ENCODE measurements at regions not wholly inside any gene's neighbourhood (a gene's known extent, or its start where the extent isn't known, plus 50 kb on each side); places are given as distances from the start of the nearest gene placed in this dataset.
"Not testable (repeated sequence)": the region's sequence is repeated elsewhere in the genome, so short reads cannot be mapped to it uniquely, and the experiment has no call there.

DNA sequence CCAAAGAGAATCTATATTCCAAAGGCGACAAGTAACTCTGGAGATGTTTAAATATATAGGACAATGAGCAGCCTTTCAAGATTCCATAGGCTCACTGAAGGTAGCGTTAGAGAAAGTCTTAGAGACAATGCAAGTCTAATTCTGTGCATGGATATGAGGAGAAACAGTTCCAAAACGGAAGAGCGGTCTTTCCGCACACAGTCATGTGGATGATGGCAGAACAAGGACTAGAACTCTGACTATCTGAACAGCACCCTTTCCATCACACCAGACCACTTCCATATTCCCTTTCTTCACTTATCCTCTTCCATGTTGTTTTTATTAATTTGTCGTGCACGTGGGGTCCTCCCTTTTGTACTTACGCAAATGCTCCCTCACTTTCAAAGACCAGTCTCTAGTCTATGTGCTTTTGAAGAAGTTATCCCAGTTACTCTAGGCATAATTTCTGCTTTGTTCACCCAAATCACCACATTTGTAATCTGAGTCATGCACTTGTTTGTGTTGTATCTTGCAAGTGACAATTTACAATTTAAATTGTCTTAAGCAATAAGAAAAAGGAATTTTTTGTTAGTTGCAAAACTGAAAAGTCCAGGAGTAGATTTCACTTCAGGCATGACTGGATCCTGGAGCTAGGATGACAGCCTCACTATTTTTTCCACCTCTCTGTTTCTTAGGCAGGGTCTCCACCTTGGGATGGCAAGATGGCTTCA is 116.0 kb upstream of the ADRA1B start:
- no peak for DNase-seq

DNA sequence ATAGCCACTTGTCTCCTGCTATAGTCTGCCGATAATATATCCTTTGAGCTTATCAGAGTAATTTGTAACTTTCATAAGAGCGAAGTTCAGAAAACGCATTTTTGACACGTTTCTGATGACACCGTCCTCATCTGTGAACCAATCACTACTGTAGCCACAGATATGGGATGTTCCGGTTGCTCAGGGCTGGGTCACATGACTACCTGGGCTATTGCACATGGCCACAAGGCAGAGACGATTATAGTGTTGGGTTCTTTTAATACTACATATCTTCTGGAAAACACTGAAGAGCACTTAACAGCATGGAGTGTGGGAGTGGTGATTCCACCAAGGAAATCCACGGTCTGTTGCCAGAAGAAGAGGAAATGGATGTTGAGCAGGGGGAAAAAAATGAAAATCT is 115.0 kb upstream of the ADRA1B start:
- DNase-seq, result no peak

DNA sequence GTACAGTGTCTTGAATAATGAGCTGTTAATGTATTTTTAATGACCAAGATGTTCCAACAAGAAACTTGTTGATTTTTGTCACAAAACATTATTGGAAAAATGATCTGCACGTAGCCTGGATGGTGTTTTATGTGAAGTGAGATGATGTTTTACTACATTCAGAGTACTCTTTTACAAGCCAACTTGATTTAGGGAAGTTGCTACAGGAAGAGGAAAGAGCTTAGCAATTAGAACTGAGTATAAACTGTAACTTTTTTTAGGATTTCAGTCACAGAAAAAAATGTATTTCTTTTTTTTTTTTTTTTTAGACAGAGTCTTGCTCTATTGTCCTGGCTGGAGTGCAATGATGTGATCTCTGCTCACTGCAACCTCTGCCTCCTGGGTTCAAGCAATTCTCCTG is 113.6 kb upstream of the ADRA1B start:
- no peak for DNase-seq

DNA sequence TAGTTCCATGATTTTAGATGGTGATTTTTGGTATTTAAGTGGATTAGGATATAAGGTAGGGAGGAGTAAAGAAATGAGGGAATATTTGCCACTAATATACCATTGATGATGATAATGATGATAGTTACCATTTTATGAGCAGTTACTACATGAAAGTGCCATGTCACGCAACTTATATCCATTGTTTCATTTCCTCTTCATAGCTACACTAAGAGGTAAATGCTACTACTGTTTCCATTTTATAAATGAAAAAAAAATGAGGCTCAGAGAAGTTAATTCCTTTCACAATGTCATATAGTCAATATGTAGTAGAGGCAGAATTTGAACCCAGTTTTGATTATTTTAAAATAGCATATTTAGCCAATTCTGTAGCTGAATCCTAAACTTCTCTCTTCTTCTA is 112.2 kb upstream of the ADRA1B start:
- DNase-seq, result no peak

DNA sequence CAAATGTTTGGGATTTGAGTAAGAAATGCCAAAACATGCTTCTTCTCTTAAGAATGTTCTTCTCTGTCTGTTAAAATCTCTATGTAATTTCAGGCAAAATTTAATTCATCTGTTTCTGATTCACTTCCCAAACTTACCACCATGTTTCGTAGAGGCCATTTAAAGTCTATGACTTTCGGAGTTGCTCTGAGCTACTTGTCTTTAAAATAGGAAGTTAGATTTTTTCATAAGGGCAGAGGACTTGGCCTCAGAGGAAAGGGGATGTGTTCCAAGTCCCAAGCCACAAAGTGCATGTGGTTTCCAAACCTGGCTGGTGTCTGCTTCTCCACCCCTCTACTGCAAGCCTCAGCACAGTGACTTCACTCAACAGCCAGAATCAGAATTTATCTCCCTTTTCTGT is 111.3 kb upstream of the ADRA1B start:
- DNase-seq, result no peak

DNA sequence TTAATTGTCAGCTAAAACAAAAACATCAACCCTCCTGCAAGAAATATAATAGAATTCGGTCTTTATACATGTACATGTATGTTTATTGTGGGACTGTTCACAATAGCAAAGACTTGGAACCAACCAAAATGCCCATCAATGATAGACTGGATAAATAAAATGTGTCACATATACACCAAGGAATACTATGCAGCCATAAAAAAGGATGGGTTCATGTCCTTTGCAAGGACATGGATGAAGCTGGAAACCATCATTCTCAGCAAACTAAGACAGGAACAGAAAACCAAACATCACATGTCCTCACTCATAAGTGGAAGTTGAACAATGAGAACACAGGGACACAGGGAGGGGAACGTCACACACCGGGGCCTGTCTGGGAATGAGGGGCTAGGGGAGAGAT is 109.1 kb upstream of the ADRA1B start:
- not testable (repeated sequence) for DNase-seq

DNA sequence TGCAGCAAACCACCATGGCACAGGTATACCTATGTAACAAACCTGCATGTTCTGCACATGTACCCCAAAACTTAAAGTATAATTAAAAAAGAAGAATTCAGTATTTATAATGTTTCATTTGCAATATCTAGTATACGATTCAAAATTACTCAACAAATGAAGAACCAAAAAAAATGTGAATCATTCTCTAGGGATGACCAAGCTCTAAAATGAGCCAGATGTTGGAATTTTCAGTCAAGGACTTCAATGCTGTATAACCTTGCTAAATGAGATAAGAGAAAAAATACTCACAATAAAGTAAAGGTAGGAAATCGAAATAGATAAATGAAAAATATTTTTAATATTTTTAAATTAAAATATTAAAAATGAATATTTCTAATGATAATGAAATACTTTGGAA is 108.7 kb upstream of the ADRA1B start:
- no peak for DNase-seq

DNA sequence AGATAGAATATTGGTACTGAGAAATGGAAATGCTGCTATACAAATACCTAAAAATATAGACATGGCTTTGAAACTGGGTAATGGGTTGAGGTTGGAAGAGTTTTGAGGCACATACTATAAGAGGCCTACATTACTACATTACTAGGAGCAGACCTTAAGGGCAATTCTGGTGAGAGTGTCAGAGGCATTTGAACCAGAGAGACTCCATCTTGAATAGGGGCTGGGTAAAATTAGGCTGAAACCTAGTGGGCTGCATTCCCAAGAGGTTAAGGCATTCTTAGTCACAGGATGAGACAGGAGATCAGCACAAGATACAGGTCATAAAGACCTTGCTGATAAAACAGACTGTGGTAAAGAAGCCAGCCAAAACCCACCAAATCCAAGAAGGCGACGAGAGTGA is 104.6 kb upstream of the ADRA1B start:
- no peak for DNase-seq

DNA sequence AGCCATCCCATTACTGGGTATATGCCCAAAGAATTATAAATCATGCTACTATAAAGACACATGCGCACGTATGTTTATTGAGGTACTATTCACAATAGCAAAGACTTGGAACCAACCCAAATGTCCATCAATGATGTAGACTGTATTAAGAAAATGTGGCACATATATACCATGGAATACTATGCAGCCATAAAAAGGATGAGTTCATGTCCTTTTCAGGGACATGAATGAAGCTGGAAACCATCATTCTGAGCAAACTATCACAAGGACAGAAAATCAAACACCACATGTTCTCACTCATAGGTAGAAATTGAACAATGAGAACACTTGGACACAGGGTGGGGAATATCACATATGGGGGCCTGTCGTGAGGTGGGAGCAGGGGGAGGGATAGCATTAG is 103.5 kb upstream of the ADRA1B start:
- not testable (repeated sequence) for DNase-seq

DNA sequence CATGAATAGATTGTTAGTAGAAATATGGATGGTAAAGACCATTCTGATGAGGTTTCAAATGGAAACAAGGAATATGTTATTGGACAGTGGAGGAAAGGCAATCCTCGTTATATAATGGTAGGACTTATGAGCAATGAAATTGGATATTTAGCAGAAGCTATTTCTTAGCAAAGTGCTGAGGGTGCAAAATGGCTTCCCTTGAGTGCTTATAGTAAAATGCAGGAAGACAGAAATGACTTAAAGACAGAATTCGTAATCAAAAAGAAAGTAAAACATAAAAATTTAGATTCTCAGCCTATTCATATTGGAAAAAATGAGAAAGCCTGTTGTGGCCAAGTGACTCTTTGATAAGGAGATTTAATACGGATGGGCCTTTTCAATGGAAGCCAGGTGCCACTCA is 102.1 kb upstream of the ADRA1B start:
- DNase-seq, result no peak

DNA sequence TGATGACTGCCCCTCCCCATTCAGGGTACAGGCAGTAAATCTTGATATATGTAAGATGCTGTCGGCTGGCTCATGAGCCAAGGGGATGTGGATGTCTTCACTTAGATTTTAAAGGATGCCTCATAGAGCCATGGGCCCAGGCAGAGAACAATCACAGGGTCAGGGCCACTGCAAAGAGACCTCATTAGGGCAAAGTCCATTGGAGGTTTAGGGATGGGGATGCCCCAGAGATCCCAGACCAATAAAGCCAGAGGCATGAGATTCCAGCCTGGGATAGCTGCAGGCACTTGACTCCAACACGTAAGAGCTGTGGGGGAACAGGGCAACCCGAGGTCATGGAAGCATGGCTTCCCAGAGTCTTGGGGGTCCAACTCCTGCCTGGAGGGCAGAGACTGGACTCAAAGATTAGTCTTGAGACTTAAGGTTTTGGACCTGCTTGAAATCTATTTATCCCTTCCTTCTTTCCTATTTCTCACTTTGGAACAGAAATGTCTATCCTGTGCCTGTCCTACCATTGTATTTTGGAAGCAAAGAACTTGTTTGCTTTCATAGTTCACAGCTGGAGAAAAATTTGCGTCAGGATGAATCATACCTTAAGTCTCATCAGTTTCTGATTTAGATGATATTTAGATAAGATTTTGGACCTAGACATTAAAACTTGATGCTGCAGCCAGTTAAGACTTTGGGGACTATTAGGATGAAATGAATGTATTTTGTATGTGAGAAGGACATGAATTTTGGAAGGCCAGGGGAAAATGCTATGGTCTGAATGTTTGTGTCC is 101.3 kb upstream of the ADRA1B start:
- no peak for DNase-seq

DNA sequence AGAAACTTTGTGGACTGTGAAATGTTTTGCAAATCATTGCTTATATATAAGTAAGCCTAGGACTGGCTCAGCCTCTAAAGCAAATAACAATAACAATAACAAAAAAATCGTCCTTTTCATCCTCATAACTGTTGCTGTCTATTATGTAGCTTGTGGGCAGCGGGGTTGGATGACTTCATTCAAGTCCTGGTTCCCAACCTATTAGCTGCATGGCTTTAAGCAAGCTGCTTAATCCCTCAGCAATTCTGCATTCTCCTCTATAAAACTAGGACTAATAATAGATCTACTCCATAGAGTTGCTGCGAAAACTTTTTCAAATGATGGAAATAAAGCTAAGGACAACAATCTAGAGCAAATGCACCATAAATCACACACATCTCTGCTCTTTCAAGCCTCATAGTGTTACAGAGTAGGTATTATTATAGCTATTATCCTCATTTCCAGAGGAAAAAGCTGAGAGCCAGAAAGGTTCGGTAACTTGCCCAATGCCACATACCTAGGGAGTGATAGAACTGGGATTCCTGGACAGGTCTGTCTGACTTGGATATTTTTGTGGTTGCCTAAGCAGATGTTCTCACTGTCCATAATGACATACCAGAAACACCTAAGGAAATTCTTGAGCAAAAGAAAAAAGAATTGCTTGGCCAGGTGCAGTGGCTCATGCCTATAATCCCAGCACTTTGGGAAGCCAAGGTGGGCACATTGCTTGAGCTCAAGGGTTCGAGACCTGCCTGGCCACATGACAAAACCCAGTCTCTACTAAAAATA is 98.8 kb upstream of the ADRA1B start:
- DNase-seq, result no peak

DNA sequence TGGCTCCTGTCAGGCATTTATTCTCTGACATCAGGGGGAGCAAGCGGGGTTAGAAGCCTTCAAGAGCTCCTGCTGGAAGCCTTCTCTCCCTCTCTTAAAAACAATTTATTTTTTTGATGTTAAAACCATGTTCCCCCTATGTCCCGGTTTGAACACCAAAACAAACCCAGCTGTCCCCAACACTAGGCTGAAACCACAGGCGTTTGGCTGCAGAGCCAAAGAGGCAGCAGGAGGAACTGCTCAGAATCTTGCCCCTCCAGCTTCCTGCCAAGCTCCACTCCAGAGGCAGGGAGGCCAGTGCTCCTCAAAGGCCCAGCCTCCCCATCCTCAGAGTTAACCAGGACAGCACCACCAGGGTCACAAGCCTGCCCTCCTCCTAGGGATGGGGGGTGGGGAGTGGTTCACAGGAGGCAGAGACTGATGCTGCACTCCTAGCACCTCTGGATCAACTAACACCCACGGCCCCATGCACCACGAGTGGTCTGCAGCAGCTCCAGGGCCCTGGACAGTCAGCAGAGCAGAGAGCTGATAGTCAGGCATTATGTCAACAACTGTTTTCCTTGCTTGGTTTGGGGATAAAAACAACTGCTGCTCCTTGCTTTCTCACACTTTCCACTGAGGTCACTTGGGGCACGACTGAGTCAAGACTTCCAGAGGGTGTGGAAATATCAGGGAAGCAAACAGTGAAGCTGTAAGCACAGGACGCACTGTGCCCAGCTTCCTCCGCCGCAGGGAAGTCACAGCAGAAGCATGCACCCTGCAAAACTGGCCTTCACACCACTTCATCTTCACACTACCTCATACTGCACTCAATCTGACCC is 96.5 kb upstream of the ADRA1B start:
- DNase-seq, result no peak

DNA sequence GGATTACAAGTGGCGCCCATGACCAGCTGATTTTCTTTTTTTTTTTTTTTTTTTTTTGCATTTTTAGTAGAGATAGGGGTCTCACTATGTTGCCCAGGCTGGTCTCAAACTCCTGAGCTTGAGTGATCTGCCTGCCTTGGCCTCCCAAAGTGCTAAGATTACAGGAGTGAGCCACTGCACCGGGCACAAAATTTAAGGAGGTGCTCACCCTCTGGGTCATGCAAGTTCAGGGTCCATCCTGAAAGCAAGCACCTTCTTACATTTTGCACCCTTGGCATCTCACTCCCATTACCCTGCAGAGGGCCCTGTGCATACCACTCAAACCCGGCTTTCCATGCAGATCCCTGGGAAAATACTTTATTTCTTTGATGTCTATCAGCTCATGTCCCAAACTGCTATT is 95.6 kb upstream of the ADRA1B start:
- DNase-seq, result no peak

DNA sequence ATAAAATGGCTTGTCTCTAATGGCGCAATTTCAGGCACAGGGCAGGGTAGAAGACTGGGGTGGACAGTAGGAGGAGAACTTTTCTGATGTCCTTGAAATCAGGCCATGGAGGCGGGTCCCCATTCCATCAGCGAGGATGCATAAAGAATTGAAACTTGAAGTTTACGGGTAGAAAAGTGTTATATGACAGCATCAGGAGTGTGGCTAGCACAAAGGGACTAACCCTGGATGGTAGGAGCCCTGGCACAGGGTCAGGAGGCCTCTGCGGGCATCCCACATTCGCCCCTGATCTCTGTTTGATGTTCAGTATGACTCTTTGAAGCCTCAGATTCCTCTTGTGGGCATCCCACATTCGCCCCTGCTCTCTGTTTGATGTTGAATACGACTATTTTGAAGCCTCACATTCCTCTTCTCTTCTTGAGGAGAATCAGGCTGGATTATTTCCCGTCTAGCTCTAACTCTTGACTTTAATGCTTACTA is 94.8 kb upstream of the ADRA1B start:
- DNase-seq, result no peak

DNA sequence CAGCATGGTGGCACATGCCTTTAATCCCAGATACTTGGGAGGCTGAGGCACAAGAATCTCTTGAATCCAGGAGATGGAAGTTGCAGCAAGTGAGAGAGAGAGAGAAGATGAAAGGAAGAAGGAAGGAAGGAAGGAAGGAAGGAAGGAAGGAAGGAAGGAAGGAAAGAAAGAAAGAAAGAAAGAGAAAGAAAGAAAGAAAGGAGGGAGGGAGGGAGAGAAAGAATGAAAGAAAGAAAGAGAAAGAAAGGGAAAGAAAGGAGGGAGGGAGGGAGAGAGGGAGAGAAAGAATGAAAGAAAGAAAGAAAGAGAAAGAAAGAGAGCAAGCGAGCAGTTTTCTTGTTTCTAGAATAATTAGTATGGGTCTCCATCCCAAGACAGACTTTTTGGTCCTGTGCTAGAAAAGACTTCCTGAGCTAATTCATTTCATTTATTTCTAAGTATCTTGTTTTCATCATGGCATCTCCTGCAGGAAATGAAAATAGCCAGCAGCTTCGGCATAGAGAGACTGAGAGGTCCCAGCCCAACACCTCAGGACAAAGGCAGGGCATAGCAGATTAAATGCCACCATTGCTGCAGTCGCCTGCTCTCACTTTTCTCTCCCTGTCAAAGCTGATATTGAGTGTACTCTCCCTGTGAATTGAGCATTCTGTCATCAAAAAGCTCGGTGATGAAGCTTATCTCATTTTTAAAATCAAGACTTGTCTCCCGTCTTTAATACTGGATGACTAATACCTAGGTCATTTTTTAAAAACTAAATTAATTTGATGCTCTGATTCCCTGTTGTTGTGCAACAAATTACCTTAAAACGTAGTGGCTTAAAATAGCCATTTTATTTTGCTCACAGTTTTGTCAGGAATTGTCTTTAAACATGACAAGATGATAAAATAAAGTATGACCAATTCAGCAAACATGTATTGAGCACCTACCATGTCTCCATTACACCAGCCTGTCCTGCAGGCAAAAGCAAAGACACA is 91.8 kb upstream of the ADRA1B start:
- DNase-seq, result no peak

DNA sequence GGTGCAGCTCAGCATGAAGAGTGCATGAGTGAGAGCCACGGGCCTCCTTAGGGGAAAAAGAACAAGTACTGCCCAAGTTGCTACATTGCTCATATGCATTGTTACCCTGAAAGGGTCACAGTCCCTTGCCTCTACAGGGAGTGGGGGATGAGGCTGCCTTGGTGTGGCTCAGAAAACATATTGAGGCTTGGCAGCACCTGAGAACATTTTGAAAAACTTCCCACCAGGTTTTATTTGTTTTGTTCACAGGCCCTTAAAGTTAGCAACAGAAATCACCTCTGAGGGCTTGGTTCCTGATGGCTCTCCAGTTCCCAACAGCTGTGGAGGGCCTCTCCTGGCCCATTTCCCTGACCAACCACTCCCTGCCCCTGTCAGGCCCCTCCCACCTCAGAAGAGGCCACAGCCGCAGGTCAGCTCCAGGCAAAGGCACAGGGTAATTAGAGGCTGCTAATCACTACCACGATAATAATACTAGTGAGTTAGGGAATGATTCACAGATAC is 90.7 kb upstream of the ADRA1B start:
- DNase-seq, result no peak

DNA sequence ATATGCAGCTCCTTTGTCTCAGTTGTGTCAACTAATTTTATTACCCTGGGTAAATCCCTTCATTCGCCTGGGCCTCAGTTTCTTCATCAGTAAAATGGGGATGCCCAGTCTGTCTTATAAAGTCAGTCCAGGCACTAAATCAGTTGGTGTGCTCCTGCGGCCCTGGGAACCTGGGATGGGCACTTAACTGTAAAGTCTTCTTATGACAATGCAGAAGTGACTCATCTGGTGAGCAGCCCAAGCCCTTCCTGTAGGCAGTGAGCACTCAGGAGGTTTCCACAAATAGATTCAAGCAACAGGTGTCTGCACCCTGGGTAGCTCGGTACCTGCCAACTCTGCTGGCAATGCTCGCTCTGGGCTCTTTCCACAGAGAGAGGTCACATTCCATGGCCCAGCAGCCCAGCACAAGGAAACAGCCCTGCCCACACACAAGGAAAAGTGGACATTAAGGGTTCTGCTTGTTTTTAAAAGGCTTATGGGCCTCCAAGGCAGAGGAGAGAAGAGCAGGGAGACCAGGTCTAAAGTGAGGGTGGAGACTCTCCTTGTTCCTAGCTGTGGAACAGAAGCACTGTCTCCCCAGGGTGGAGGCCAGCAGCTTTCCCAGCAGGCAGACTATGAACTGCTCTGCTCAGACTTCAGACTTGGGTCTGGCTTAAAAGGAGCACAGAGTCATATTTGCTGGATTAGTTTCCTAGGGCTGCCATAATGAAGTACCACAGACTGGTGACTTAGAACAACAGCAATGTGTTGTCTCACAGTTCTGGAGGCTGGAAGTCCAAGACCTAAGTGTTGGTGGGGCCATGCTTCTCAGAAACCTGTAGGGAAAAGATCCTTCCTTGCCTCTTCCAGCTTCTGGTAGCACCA is 89.7 kb upstream of the ADRA1B start:
- peak in 1 of 2 experiments; percentile 10 for DNase-seq

DNA sequence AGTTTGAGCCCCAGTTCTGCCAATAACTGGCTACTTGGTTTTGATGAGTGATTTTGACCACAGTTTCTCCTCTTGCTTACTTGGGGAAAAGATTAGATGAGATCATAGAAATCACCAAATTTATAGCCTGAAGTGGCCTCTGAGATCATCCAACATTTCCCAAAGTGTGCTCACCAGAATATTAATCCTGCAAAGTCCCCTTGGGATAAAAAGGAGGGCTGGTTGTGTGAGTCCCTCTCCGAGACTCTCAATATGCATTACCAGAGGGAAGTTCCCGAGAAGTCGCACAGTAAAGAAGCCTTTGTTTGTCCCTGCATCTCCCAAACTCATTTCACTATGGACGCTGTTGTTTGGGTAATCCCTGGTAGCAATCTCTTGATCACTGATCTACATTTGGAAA is 88.4 kb upstream of the ADRA1B start:
- no peak for DNase-seq

DNA sequence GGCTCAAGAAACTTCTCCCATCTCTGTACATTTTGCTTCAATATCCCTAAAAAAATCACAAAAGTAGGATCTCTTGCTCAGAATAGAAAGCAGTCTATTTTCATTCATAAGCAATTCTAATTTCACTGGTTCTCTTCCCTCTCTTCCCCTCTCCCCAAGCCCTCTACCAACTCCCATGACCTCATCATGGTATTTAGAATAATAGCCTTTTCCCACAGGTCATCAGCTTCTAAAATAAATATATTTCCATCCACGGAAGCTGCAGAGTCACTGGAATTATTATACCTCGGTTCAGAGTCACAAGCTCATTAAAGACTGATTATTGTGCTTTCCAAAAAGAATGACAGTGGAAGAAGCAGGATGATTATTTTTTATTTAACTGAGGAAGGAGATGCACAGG is 84.2 kb upstream of the ADRA1B start:
- DNase-seq, result no peak
